Gastroesophageal sphincter (tissue), 4 donors: ENCODE measurements at regions not wholly inside any gene's neighbourhood (a gene's known extent, or its start where the extent isn't known, plus 50 kb on each side); places are given as distances from the start of the nearest gene placed in this dataset.

Source experiments
- ATAC-seq: fragments of 150-250 bp; one replicate; pipeline ENCODE4 v1.9.1; 2016; ENCODE audit warnings: mild to moderate bottlenecking, moderate library complexity
- H3K27ac ChIP-seq, 4 donors: fragments of 200-600 bp; sonication (generic) in 3 of 4; 1 replicate in 3 of 4; 2 replicates in 1 of 4; pipeline ENCODE4 v1.5.1; 2016 to 2019
- H3K27me3 ChIP-seq: fragments of 200-600 bp; sonication (generic); one replicate; pipeline ENCODE4 v1.5.1; 2019
- H3K36me3 ChIP-seq, 2 donors: fragments of 200-600 bp; sonication (generic); one replicate each; pipeline ENCODE4 v1.5.1; 2019; ENCODE audit warnings: control low read depth in 1 of 2
- H3K4me1 ChIP-seq, 3 donors: fragments of 200-600 bp; sonication (generic); 1 replicate in 2 of 3; 2 replicates in 1 of 3; pipeline ENCODE4 v1.5.1; 2016 to 2019; ENCODE audit warnings: control low read depth in 2 of 3
- H3K4me3 ChIP-seq, 2 donors: fragments of 200-600 bp; sonication (generic); one replicate each; pipeline ENCODE4 v1.5.1; 2019; ENCODE audit warnings: mild to moderate bottlenecking in 1 of 2, moderate library complexity in 1 of 2
- H3K9me3 ChIP-seq, 3 donors: fragments of 200-600 bp; sonication (generic); one replicate each; pipeline ENCODE4 v1.5.1; 2017 to 2019; ENCODE audit warnings: control low read depth in 2 of 3
- CTCF ChIP-seq, 4 experiments: fragments of 200-600 bp in 2 of 4; fragments of 450-650 bp in 2 of 4; sonication (generic) in 1 of 4; IDR thresholded peaks; one replicate each; pipeline ENCODE4 v1.5.1; 2017 to 2019; ENCODE audit warnings: antibody characterized with exemption in 4 of 4, mild to moderate bottlenecking in 2 of 4, moderate library complexity in 2 of 4
- EP300 ChIP-seq: sonication (generic); formaldehyde crosslinking; IDR thresholded peaks from one replicate; pipeline ENCODE4 v1.6.1; 2017; ENCODE audit warnings: antibody characterized with exemption, mild to moderate bottlenecking
- POLR2A ChIP-seq, 2 donors: fragments of 450-650 bp; IDR thresholded peaks; one replicate each; pipeline ENCODE4 v1.6.1; 2017; ENCODE audit warnings: antibody characterized with exemption in 2 of 2, mild to moderate bottlenecking in 2 of 2, moderate library complexity in 1 of 2
- POLR2AphosphoS5 ChIP-seq: sonication (generic); formaldehyde crosslinking; IDR thresholded peaks from one replicate; pipeline ENCODE4 v1.6.1; 2017; ENCODE audit warnings: antibody characterized with exemption
- WGBS, 2 donors: methylation state at CpG; one replicate each; pipeline ENCODE4 v1.1.5; 2018; ENCODE audit warnings: low coverage in 1 of 2; 5-methylcytosine and 5-hydroxymethylcytosine counted together

GRCh38 chr16:86133847-86134375, 234.9 kb downstream of the IRF8 start:
- WGBS, 2 donors: 93% methylated on average over 4 of the region's 9 CpGs; no CpG with 5 or more reads in 1 of the 2 donors
- ATAC-seq: no peak
- Histone ChIP-seq H3K27me3 (no peaks in the 10 kb centered on the region), H3K9me3 (no peaks in the 10 kb centered on the region), H3K27ac (no peak overlapping the region), H3K4me3 (no peak overlapping the region), H3K4me1 (peaks cover 0 to 8% (median 0%) of the 10 kb centered on the region in 3 donors), H3K36me3 (no peaks in the 10 kb centered on the region)
- TF ChIP-seq POLR2AphosphoS5 (no peak), CTCF (IDR thresholded peaks at IDR 0.05) (no peak), EP300 (no peak), POLR2A (IDR thresholded peaks at IDR 0.05) (no peak)

GRCh38 chr16:86134802-86135461, 236.0 kb downstream of the IRF8 start:
- no peak overlapping the region for H3K27ac ChIP-seq
- no peak for ATAC-seq
- no peaks in the 10 kb centered on the region for H3K9me3 ChIP-seq
- no peaks in the 10 kb centered on the region for H3K27me3 ChIP-seq
- WGBS, 2 donors: 97% methylated on average over 4 of the region's 12 CpGs; no CpG with 5 or more reads in 1 of the 2 donors
- no peak overlapping the region for H3K4me3 ChIP-seq
- H3K36me3 ChIP-seq: no peaks in the 10 kb centered on the region
- TF ChIP-seq POLR2A (IDR thresholded peaks at IDR 0.05): no peak
- TF ChIP-seq CTCF (IDR thresholded peaks at IDR 0.05): no peak
- no peak for TF ChIP-seq EP300
- TF ChIP-seq POLR2AphosphoS5: no peak
- peaks cover 0 to 8% (median 0%) of the 10 kb centered on the region in 3 donors for H3K4me1 ChIP-seq

GRCh38 chr16:86137359-86137758, 238.4 kb downstream of the IRF8 start:
- TF ChIP-seq EP300: no peak
- no peak for TF ChIP-seq POLR2AphosphoS5
- peaks cover 0 to 8% (median 0%) of the 10 kb centered on the region in 3 donors for H3K4me1 ChIP-seq
- no peak for ATAC-seq
- 13 to 73% methylated on average over 3 of the region's 6 CpGs for WGBS, 2 donors
- H3K9me3 ChIP-seq: no peaks in the 10 kb centered on the region
- H3K27me3 ChIP-seq: no peaks in the 10 kb centered on the region
- no peaks in the 10 kb centered on the region for H3K36me3 ChIP-seq
- no peak overlapping the region for H3K27ac ChIP-seq
- no peak overlapping the region for H3K4me3 ChIP-seq

- no peak overlapping the region for H3K27ac ChIP-seq
- TF ChIP-seq POLR2A (IDR thresholded peaks at IDR 0.05) (no peak), POLR2AphosphoS5 (no peak), CTCF (IDR thresholded peaks at IDR 0.05) (no peak), EP300 (no peak)
- H3K9me3 ChIP-seq: no peaks in the 10 kb centered on the region
- H3K4me1 ChIP-seq: no peaks in the 10 kb centered on the region
- H3K27me3 ChIP-seq: no peaks in the 10 kb centered on the region
- ATAC-seq: no peak
- no peak overlapping the region for H3K4me3 ChIP-seq
- WGBS, 2 donors: 81 to 85% methylated on average over 5 to 7 of the region's 16 CpGs
- H3K36me3 ChIP-seq: no peaks in the 10 kb centered on the region
Observed at GRCh38 chr16:86138121-86139085, 239.4 kb downstream of the IRF8 start.

GRCh38 chr16:86142801-86143236, 243.9 kb downstream of the IRF8 start:
- Histone ChIP-seq H3K4me3 (no peak overlapping the region), H3K9me3 (peaks cover 0 to 3% (median 0%) of the 10 kb centered on the region in 3 donors), H3K27ac (no peak overlapping the region), H3K27me3 (no peaks in the 10 kb centered on the region), H3K36me3 (no peaks in the 10 kb centered on the region), H3K4me1 (no peaks in the 10 kb centered on the region)
- no peak for ATAC-seq
- 64 to 90% methylated on average over 4 to 5 of the region's 5 CpGs for WGBS, 2 donors
- no peak for TF ChIP-seq EP300
- no peak for TF ChIP-seq CTCF (IDR thresholded peaks at IDR 0.05)
- no peak for TF ChIP-seq POLR2A (IDR thresholded peaks at IDR 0.05)
- TF ChIP-seq POLR2AphosphoS5: no peak
